ENCODE measurements at regions not wholly inside any gene's neighbourhood (a gene's known extent, or its start where the extent isn't known, plus 50 kb on each side); places are given as distances from the start of the nearest gene placed in this dataset.

- Histone ChIP-seq H3K4me3 (ENCODE audit: insufficient read depth, low read depth, low read length) (no peak overlapping the region), H3K9ac (ENCODE audit: low read length) (no peak overlapping the region), H3K27ac (ENCODE audit: low read depth, low read length) (no peak overlapping the region), H3K27me3 (ENCODE audit: insufficient read depth, low read length) (no peaks in the 10 kb centered on the region), H3K79me2 (ENCODE audit: insufficient read depth, low read length) (no peaks in the 10 kb centered on the region), H2AFZ (ENCODE audit: low read depth, low read length) (no peak overlapping the region), H4K20me1 (ENCODE audit: insufficient read depth, low read length) (no peaks in the 10 kb centered on the region), H3K9me3 (ENCODE audit: insufficient read depth, low read depth, low read length) (no peaks in the 10 kb centered on the region), H3K4me1 (ENCODE audit: insufficient read depth, low read length) (no peaks in the 10 kb centered on the region), H3K4me2 (ENCODE audit: low read length) (no peak overlapping the region), H3K36me3 (ENCODE audit: insufficient read depth, low read length) (no peaks in the 10 kb centered on the region)
- Mint-ChIP-seq H3K27me3 (ENCODE audit: low read depth, unreplicated experiment) (no peaks in the 10 kb centered on the region), H3K9me3 (ENCODE audit: unreplicated experiment) (no peaks in the 10 kb centered on the region), H3K27ac (ENCODE audit: unreplicated experiment) (no peak overlapping the region), H3K36me3 (ENCODE audit: low read depth, unreplicated experiment) (no peaks in the 10 kb centered on the region), H3K4me3 (ENCODE audit: unreplicated experiment) (no peak overlapping the region), H3K4me1 (ENCODE audit: low read depth, unreplicated experiment) (no peaks in the 10 kb centered on the region)
- no peak for TF ChIP-seq CTCF (IDR thresholded peaks at IDR 0.05; ENCODE audit: insufficient read depth, low read depth, low read length)
- TF ChIP-seq EZH2 (IDR thresholded peaks at IDR 0.05; ENCODE audit: insufficient read depth, low read length), result no peak
- DNase-seq (ENCODE audit: low read depth), result no peak
- no peak for FAIRE-seq
Observed at GRCh38 chr3:26252001-26252400, 370.6 kb upstream of the LRRC3B start.

GRCh38 chr3:26256224-26256623, 366.3 kb upstream of the LRRC3B start:
- FAIRE-seq (no peak), DNase-seq (ENCODE audit: low read depth) (no peak)
- no peaks in the 10 kb centered on the region for H3K36me3 Mint-ChIP-seq (ENCODE audit: low read depth, unreplicated experiment)
- Histone ChIP-seq H3K36me3 (ENCODE audit: insufficient read depth, low read length) (no peaks in the 10 kb centered on the region), H3K9me3 (ENCODE audit: insufficient read depth, low read depth, low read length) (no peaks in the 10 kb centered on the region), H3K27ac (ENCODE audit: low read depth, low read length) (no peak overlapping the region), H2AFZ (ENCODE audit: low read depth, low read length) (no peak overlapping the region), H3K4me1 (ENCODE audit: insufficient read depth, low read length) (no peaks in the 10 kb centered on the region), H3K79me2 (ENCODE audit: insufficient read depth, low read length) (no peaks in the 10 kb centered on the region), H3K27me3 (ENCODE audit: insufficient read depth, low read length) (no peaks in the 10 kb centered on the region), H3K4me2 (ENCODE audit: low read length) (no peak overlapping the region), H3K9ac (ENCODE audit: low read length) (no peak overlapping the region), H3K4me3 (ENCODE audit: insufficient read depth, low read depth, low read length) (no peak overlapping the region), H4K20me1 (ENCODE audit: insufficient read depth, low read length) (no peaks in the 10 kb centered on the region)
- no peak overlapping the region for H3K27ac Mint-ChIP-seq (ENCODE audit: unreplicated experiment)
- TF ChIP-seq EZH2 (IDR thresholded peaks at IDR 0.05; ENCODE audit: insufficient read depth, low read length) (no peak), CTCF (IDR thresholded peaks at IDR 0.05; ENCODE audit: insufficient read depth, low read depth, low read length) (no peak)
- H3K4me3 Mint-ChIP-seq (ENCODE audit: unreplicated experiment), result no peak overlapping the region
- no peaks in the 10 kb centered on the region for H3K4me1 Mint-ChIP-seq (ENCODE audit: low read depth, unreplicated experiment)
- peaks cover 2% of the 10 kb centered on the region for H3K27me3 Mint-ChIP-seq (ENCODE audit: low read depth, unreplicated experiment)
- no peaks in the 10 kb centered on the region for H3K9me3 Mint-ChIP-seq (ENCODE audit: unreplicated experiment)

- H3K9me3 Mint-ChIP-seq (ENCODE audit: unreplicated experiment), result no peaks in the 10 kb centered on the region
- peaks cover 2% of the 10 kb centered on the region for H3K27me3 Mint-ChIP-seq (ENCODE audit: low read depth, unreplicated experiment)
- H3K27ac Mint-ChIP-seq (ENCODE audit: unreplicated experiment), result no peak overlapping the region
- DNase-seq (ENCODE audit: low read depth), result no peak
- Histone ChIP-seq H2AFZ (ENCODE audit: low read depth, low read length) (no peak overlapping the region), H3K4me3 (ENCODE audit: insufficient read depth, low read depth, low read length) (no peak overlapping the region), H3K4me2 (ENCODE audit: low read length) (no peak overlapping the region), H3K9ac (ENCODE audit: low read length) (no peak overlapping the region), H3K36me3 (ENCODE audit: insufficient read depth, low read length) (no peaks in the 10 kb centered on the region), H3K9me3 (ENCODE audit: insufficient read depth, low read depth, low read length) (no peaks in the 10 kb centered on the region), H3K4me1 (ENCODE audit: insufficient read depth, low read length) (no peaks in the 10 kb centered on the region), H3K27me3 (ENCODE audit: insufficient read depth, low read length) (no peaks in the 10 kb centered on the region), H3K79me2 (ENCODE audit: insufficient read depth, low read length) (no peaks in the 10 kb centered on the region), H4K20me1 (ENCODE audit: insufficient read depth, low read length) (no peaks in the 10 kb centered on the region), H3K27ac (ENCODE audit: low read depth, low read length) (no peak overlapping the region)
- TF ChIP-seq EZH2 (IDR thresholded peaks at IDR 0.05; ENCODE audit: insufficient read depth, low read length) (no peak), CTCF (IDR thresholded peaks at IDR 0.05; ENCODE audit: insufficient read depth, low read depth, low read length) (no peak)
- H3K4me3 Mint-ChIP-seq (ENCODE audit: unreplicated experiment), result no peak overlapping the region
- no peaks in the 10 kb centered on the region for H3K4me1 Mint-ChIP-seq (ENCODE audit: low read depth, unreplicated experiment)
- H3K36me3 Mint-ChIP-seq (ENCODE audit: low read depth, unreplicated experiment), result no peaks in the 10 kb centered on the region
- no peak for FAIRE-seq
Observed at GRCh38 chr3:26259176-26259575, 363.4 kb upstream of the LRRC3B start.

Data from astrocyte (in vitro differentiated cells and primary cell).